Pancreas (tissue), 10 donors: ENCODE measurements at regions not wholly inside any gene's neighbourhood (a gene's known extent, or its start where the extent isn't known, plus 50 kb on each side); places are given as distances from the start of the nearest gene placed in this dataset.

Source experiments
- ATAC-seq, 4 donors: fragments of 200-7000 bp; cut with Tn5 transposase; one replicate each; pipeline versions ENCODE4 v1.8.0 to v1.9.1; 2020; ENCODE audit warnings: mild to moderate bottlenecking in 4 of 4, moderate library complexity in 4 of 4
- DNase-seq, 6 donors: peaks; one replicate each; pipeline ENCODE4 v3.0.0-alpha.2; 2020
- FAIRE-seq: peaks from 2 replicates; lab custom pipeline; 2012; peaks lifted over from hg19 to GRCh38; lab: Jason Lieb, UNC
- H3K27ac ChIP-seq, 4 donors: fragments of 200-600 bp; sonication (generic); 1 replicate in 3 of 4; 2 replicates in 1 of 4; pipeline versions ENCODE4 v1.5.0 to v1.8.0; 2020
- H3K27me3 ChIP-seq, 4 donors: fragments of 200-600 bp; one replicate each; pipeline ENCODE4 v1.8.0; 2021
- H3K36me3 ChIP-seq, 3 donors: fragments of 200-600 bp; sonication (generic) in 1 of 3; one replicate each; pipeline versions ENCODE4 v1.5.0 to v1.8.0; 2020 to 2021
- H3K4me1 ChIP-seq, 3 donors: fragments of 200-600 bp; one replicate each; pipeline ENCODE4 v1.8.0; 2021
- H3K4me3 ChIP-seq, 4 donors: fragments of 200-600 bp; sonication (generic) in 2 of 4; one replicate each; pipeline versions ENCODE4 v1.5.0 to v1.8.0; 2020 to 2021
- H3K9me3 ChIP-seq, 4 donors: fragments of 200-600 bp; one replicate each; pipeline ENCODE4 v1.8.0; 2021
- CTCF ChIP-seq, 4 donors: fragments of 200-600 bp; sonication (generic) in 3 of 4; IDR thresholded peaks; one replicate each; pipeline versions ENCODE4 v1.5.0 to v1.8.0; 2021; ENCODE audit warnings: antibody characterized with exemption in 4 of 4
- WGBS, 2 donors: extraction: QIAGEN DNeasy Blood & Tissue Kit; methylation state at CpG; one replicate each; pipeline ENCODE4 v1.1.7; 2013; 5-methylcytosine and 5-hydroxymethylcytosine counted together
- intact Hi-C, 3 donors: fragments of 100-400 bp; cut with DNase I; formaldehyde crosslinking; loops; one replicate each; pipeline versions ENCODE4 v1.11.1 to v1.14.2; 2022
- donor health status: healthy with polysubstance abuse.
- donor health status: DM: no; HTN: no; CAD: no; lungs with moderate emphysema.
- donor health status: DM: no; HTN: no; CAD: no.
- donor health status: control.
- donor health status: control.
- donor health status: Bipolar disorder and iron deficiency.
- donor health status: DM: yes; HTN: yes; CAD: no.
- donor health status: DM: no; HTN: no; CAD: no.
- donor health status: DM: no; HTN: no; CAD: no.
- donor health status: DM: yes; HTN: yes; CAD: no.

GRCh38 chr12:70068743-70069142 is 174.5 kb upstream of the CNOT2 start:
- 47 to 78% methylated on average over 2 of the region's 2 CpGs for WGBS, 2 donors

GRCh38 chr12:70069221-70070105 is 173.8 kb upstream of the CNOT2 start:
- Histone ChIP-seq H3K4me1 (no peaks in the 10 kb centered on the region), H3K36me3 (no peaks in the 10 kb centered on the region), H3K4me3 (no peak overlapping the region), H3K27ac (no peak overlapping the region), H3K27me3 (no peaks in the 10 kb centered on the region), H3K9me3 (no peaks in the 10 kb centered on the region)
- 61 to 62% methylated on average over 5 of the region's 5 CpGs for WGBS, 2 donors
- ATAC-seq (no peak), DNase-seq (no peak), FAIRE-seq (no peak)
- TF ChIP-seq CTCF (IDR thresholded peaks at IDR 0.05): no peak
- intact Hi-C loops: no loop called here

More at GRCh38 chr12:70068743-70069142, 174.5 kb upstream of the CNOT2 start:
- no peak for ATAC-seq
- Histone ChIP-seq H3K4me1 (no peaks in the 10 kb centered on the region), H3K27me3 (no peaks in the 10 kb centered on the region), H3K9me3 (no peaks in the 10 kb centered on the region), H3K27ac (no peak overlapping the region), H3K36me3 (no peaks in the 10 kb centered on the region), H3K4me3 (no peak overlapping the region)
- DNase-seq: no peak
- no peak for FAIRE-seq
- intact Hi-C loops: no loop called here
- TF ChIP-seq CTCF (IDR thresholded peaks at IDR 0.05): no peak

- DNase-seq (no peak), FAIRE-seq (no peak), ATAC-seq (no peak)
- no peak for TF ChIP-seq CTCF (IDR thresholded peaks at IDR 0.05)
- Histone ChIP-seq H3K27ac (no peak overlapping the region), H3K36me3 (no peaks in the 10 kb centered on the region), H3K9me3 (no peaks in the 10 kb centered on the region), H3K27me3 (no peaks in the 10 kb centered on the region), H3K4me1 (no peaks in the 10 kb centered on the region), H3K4me3 (no peak overlapping the region)
- WGBS, 2 donors: 68 to 75% methylated on average over 5 of the region's 5 CpGs
- intact Hi-C loops: no loop called here
Measured at GRCh38 chr12:70070494-70071007, 172.7 kb upstream of the CNOT2 start.

- TF ChIP-seq CTCF (IDR thresholded peaks at IDR 0.05): no peak
- no peak overlapping the region for H3K27ac ChIP-seq
- DNase-seq: no peak
- no peak for FAIRE-seq
- intact Hi-C loops: no loop called here
- no peak for ATAC-seq
- no peaks in the 10 kb centered on the region for H3K27me3 ChIP-seq
- no peaks in the 10 kb centered on the region for H3K9me3 ChIP-seq
- H3K4me3 ChIP-seq: no peak overlapping the region
- H3K36me3 ChIP-seq: no peaks in the 10 kb centered on the region
- H3K4me1 ChIP-seq: no peaks in the 10 kb centered on the region
Measured at GRCh38 chr12:70074510-70074909, 168.7 kb upstream of the CNOT2 start.

- no peaks in the 10 kb centered on the region for H3K9me3 ChIP-seq
- 62 to 66% methylated on average over 2 of the region's 2 CpGs for WGBS, 2 donors
Measured at GRCh38 chr12:70077441-70077840, 165.8 kb upstream of the CNOT2 start.

More at GRCh38 chr12:70077441-70077840, 165.8 kb upstream of the CNOT2 start:
- FAIRE-seq: no peak
- Histone ChIP-seq H3K27me3 (no peaks in the 10 kb centered on the region), H3K4me3 (no peak overlapping the region), H3K27ac (no peak overlapping the region), H3K4me1 (no peaks in the 10 kb centered on the region), H3K36me3 (no peaks in the 10 kb centered on the region)
- no peak for TF ChIP-seq CTCF (IDR thresholded peaks at IDR 0.05)
- ATAC-seq: no peak
- intact Hi-C loops: no loop called here
- no peak for DNase-seq
